ENCODE measurements at regions not wholly inside any gene's neighbourhood (a gene's known extent, or its start where the extent isn't known, plus 50 kb on each side); places are given as distances from the start of the nearest gene placed in this dataset.

DNA sequence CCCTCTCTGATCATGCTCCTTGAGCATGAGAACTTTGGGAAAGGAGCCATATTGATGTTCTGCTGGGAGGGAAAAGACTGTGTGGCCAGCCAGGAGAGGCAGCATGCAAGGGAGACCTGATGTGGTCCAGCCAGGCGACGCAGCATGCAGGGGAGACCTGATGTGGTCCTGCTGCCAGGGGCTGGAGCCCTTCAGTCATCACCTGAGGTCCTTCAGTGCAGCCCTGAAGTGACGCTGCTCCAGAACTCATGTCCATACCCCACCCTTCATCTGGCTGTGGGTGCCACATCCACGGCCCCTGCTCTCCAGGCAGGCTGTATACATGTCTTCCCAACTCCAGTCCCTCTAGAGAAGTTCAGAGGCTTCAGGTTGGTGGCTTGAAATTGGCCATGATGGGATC is 134.4 kb downstream of the ERMARD start:
- Histone ChIP-seq H3K27me3 (no peaks in the 10 kb centered on the region), H3K9me3 (no peaks in the 10 kb centered on the region), H3K36me3 (no peaks in the 10 kb centered on the region), H3K27ac (peak overlapping the region in 1 of 4 donors; percentile 69), H3K4me3 (no peak overlapping the region), H3K4me1 (peaks cover 0 to 11% (median 6%) of the 10 kb centered on the region in 4 donors)
- ATAC-seq (ENCODE audit: low FRiP score in 2 of 2) (no peak), DNase-seq (peak in 1 of 2 donors; percentile 15)
- TF ChIP-seq POLR2A (IDR thresholded peaks at IDR 0.05) (no peak), EP300 (IDR thresholded peaks at IDR 0.05) (no peak), POLR2AphosphoS5 (IDR thresholded peaks at IDR 0.05) (no peak)
- TF ChIP-seq, protein P1, sequence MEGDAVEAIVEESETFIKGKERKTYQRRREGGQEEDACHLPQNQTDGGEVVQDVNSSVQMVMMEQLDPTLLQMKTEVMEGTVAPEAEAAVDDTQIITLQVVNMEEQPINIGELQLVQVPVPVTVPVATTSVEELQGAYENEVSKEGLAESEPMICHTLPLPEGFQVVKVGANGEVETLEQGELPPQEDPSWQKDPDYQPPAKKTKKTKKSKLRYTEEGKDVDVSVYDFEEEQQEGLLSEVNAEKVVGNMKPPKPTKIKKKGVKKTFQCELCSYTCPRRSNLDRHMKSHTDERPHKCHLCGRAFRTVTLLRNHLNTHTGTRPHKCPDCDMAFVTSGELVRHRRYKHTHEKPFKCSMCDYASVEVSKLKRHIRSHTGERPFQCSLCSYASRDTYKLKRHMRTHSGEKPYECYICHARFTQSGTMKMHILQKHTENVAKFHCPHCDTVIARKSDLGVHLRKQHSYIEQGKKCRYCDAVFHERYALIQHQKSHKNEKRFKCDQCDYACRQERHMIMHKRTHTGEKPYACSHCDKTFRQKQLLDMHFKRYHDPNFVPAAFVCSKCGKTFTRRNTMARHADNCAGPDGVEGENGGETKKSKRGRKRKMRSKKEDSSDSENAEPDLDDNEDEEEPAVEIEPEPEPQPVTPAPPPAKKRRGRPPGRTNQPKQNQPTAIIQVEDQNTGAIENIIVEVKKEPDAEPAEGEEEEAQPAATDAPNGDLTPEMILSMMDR (IDR thresholded peaks at IDR 0.05), result no peak
- 87 to 91% methylated on average over 3 to 4 of the region's 4 CpGs for WGBS, 2 donors

DNA sequence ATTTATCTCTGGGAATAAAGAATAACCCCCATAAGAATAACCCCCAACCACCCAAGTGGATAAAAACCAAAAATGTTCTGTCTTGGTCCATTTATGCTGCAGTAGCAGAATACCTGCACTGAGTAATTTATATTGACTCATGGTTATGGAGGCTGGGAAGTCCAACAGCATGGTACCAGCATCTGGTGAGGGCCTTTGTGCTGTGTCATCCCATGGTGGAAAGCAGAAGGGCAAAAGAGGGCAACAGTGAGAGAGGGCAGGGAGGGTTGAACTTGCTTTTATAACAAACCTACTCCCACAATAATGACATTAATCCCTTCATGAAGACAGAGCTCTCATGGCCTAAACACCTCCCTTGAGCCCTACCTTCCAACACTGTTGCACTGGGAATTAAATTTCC is 133.7 kb downstream of the ERMARD start:
- H3K9me3 ChIP-seq, result no peaks in the 10 kb centered on the region
- peak overlapping the region in 2 of 4 donors; percentile 5 to 69 for H3K27ac ChIP-seq
- peaks cover 0 to 11% (median 6%) of the 10 kb centered on the region in 4 donors for H3K4me1 ChIP-seq
- H3K27me3 ChIP-seq, result no peaks in the 10 kb centered on the region
- no peaks in the 10 kb centered on the region for H3K36me3 ChIP-seq
- no peak for DNase-seq
- no peak for ATAC-seq (ENCODE audit: low FRiP score in 2 of 2)
- no peak overlapping the region for H3K4me3 ChIP-seq
- TF ChIP-seq EP300 (IDR thresholded peaks at IDR 0.05), result no peak
- TF ChIP-seq POLR2A (IDR thresholded peaks at IDR 0.05), result no peak
- TF ChIP-seq POLR2AphosphoS5 (IDR thresholded peaks at IDR 0.05), result no peak
- TF ChIP-seq, protein P1 (IDR thresholded peaks at IDR 0.05), result no peak

DNA sequence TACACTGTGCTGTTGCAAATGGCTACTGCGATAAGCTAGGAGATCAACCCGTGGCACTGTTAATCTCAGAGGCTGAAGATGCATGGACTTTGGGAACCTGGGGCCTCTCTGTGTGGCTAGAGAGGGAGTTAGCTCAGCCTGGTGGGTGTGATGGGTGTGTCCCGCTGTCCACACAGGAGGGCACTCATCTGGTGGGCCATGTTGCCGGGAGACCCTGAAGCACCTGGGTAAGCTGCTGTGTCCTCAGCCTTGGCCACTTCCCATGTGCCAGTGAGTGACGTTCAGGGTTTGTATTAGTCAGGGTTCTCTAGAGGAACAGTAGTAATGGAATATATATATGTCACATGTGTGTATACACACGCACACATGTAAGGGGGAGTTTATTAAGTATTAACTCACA is 132.7 kb downstream of the ERMARD start:
- ATAC-seq (ENCODE audit: low FRiP score in 2 of 2) (no peak), DNase-seq (no peak)
- 70 to 71% methylated on average over 3 to 6 of the region's 6 CpGs for WGBS, 2 donors
- no peaks in the 10 kb centered on the region for H3K9me3 ChIP-seq
- H3K27ac ChIP-seq, result peak overlapping the region in 2 of 4 donors; percentile 44 to 67
- H3K36me3 ChIP-seq, result no peaks in the 10 kb centered on the region
- no peak overlapping the region for H3K4me3 ChIP-seq
- H3K27me3 ChIP-seq, result no peaks in the 10 kb centered on the region
- peaks cover 0 to 11% (median 6%) of the 10 kb centered on the region in 4 donors for H3K4me1 ChIP-seq
- TF ChIP-seq, protein P1 (IDR thresholded peaks at IDR 0.05), result no peak
- no peak for TF ChIP-seq POLR2A (IDR thresholded peaks at IDR 0.05)
- TF ChIP-seq EP300 (IDR thresholded peaks at IDR 0.05), result no peak
- TF ChIP-seq POLR2AphosphoS5 (IDR thresholded peaks at IDR 0.05), result no peak

- no peaks in the 10 kb centered on the region for H3K36me3 ChIP-seq
- H3K27ac ChIP-seq, result peak overlapping the region in 2 of 4 donors; percentile 44 to 67
- peaks cover 0 to 11% (median 6%) of the 10 kb centered on the region in 4 donors for H3K4me1 ChIP-seq
- H3K9me3 ChIP-seq, result no peaks in the 10 kb centered on the region
- no peak overlapping the region for H3K4me3 ChIP-seq
- 52 to 71% methylated on average over 8 to 10 of the region's 10 CpGs for WGBS, 2 donors
- no peaks in the 10 kb centered on the region for H3K27me3 ChIP-seq
- no peak for TF ChIP-seq EP300 (IDR thresholded peaks at IDR 0.05)
- TF ChIP-seq, protein P1 (IDR thresholded peaks at IDR 0.05), result peak in 1 of 6 experiments; percentile 8
- ATAC-seq (ENCODE audit: low FRiP score in 2 of 2) (no peak), DNase-seq (no peak)
These were observed 131.9 kb downstream of the ERMARD start for GRCh38 chr6:169883316-169883715.

DNA sequence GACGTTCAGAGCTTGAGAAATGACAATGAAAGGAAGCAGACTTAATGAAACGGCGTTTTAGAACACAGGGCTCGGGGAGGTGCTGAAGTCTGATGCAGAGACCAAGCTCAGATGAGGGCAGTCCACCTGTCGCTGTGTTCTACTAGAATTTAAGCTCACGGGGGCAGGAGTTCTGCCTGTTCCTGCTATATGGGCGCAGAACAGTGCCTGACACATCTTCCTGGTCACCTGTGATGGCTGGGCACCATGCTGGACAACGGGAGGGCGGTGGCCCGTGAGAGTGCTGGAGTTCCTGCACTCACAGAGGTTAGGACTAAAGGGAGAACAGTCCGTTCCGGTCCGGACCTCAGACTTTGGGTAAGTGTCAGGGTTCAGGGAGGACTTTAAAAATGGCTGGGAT is 130.6 kb downstream of the ERMARD start:
- Histone ChIP-seq H3K27me3 (no peaks in the 10 kb centered on the region), H3K9me3 (no peaks in the 10 kb centered on the region), H3K4me1 (peaks cover 0 to 11% (median 6%) of the 10 kb centered on the region in 4 donors), H3K27ac (no peak overlapping the region), H3K4me3 (no peak overlapping the region), H3K36me3 (no peaks in the 10 kb centered on the region)
- ATAC-seq (ENCODE audit: low FRiP score in 2 of 2) (no peak), DNase-seq (no peak)
- 73 to 75% methylated on average over 6 to 13 of the region's 13 CpGs for WGBS, 2 donors
- TF ChIP-seq POLR2AphosphoS5 (IDR thresholded peaks at IDR 0.05) (no peak), EP300 (IDR thresholded peaks at IDR 0.05) (no peak)
- TF ChIP-seq, protein P1 (IDR thresholded peaks at IDR 0.05), result no peak

Data from upper lobe of left lung (tissue), 6 donors.